GM18517 (cell line): ENCODE measurements at regions not wholly inside any gene's neighbourhood (a gene's known extent, or its start where the extent isn't known, plus 50 kb on each side); places are given as distances from the start of the nearest gene placed in this dataset.

Experiments
- ATAC-seq: cut with Tn5 transposase; IDR thresholded peaks from one replicate; pipeline ENCODE4 v1.9.1; 2021; ENCODE audit warnings: mild to moderate bottlenecking, moderate library complexity; ENCODE audit not compliant: unreplicated experiment

DNA sequence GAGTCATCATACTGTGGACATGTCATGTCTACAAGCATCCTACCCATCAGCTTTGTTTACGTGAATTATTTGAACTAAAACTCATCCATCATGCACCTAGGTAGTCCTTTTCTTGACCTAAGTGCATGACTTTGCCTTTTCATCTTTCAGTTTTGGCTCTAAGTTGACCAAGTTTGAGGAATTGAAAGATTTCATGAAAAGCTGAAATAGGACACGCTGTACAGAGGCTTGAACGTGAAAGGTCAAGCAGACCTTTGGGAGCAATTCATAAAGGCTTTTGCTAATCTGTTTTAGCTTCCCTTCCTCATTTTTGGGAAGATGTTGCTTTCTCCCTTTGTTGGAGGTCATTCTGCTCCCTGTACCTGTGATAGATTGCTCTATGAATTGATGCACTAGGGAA lies 55.1 kb upstream of the MLIP start:
- no peak for ATAC-seq

GRCh38 chr6:54057058-54057457 lies 54.2 kb upstream of the MLIP start:
- no peak for ATAC-seq

DNA sequence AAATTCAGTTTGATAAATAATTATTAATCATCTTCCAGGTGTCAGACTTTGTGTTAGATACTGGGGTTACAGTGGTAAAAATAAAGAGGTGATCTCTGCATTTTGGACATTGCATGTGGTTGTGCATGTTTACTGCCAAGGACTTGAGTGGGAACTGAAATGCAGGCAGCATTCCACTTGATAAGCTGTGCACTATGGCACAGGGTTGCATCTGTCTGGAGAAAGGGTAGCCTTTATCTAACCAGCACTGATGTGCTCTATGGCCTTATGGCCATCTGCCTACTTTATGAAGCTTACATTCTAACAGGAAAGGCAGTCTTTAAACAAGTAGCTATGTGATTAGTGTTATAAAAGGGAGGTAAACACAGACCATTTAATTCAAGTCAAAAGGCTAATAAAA lies 53.0 kb upstream of the MLIP start:
- ATAC-seq, result no peak

DNA sequence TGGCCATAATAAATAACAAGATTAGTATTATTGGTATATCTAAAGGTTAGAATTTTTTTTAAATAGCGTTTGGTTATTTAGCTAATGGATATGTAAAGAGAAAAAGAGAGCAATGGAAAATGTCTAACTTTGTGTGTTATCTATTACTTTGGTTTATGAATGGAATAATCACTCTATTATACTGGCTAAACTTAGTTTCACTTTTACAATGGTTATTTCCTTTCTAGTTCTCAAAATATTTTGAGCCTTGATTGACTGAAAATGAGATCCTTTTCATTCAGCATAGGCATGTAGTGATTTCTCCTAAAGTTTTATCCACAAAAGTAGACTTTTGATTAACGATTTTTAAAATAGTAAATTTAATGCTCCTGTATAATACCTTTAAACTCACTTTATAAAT lies 51.6 kb upstream of the MLIP start:
- no peak for ATAC-seq

- ATAC-seq, result no peak
Observed at GRCh38 chr6:54060286-54060685, 51.0 kb upstream of the MLIP start.
